Right lobe of liver (tissue), 6 donors: ENCODE measurements at regions not wholly inside any gene's neighbourhood (a gene's known extent, or its start where the extent isn't known, plus 50 kb on each side); places are given as distances from the start of the nearest gene placed in this dataset.
"Not testable (repeated sequence)": the region's sequence is repeated elsewhere in the genome, so short reads cannot be mapped to it uniquely, and the experiment has no call there.

ENCODE experiments used
- ATAC-seq, 4 donors: fragments of 200-7000 bp; cut with Tn5 transposase; one replicate each; pipeline ENCODE4 v1.9.1; 2020; ENCODE audit warnings: mild to moderate bottlenecking in 4 of 4, moderate library complexity in 4 of 4
- DNase-seq, 3 donors: peaks; one replicate each; pipeline ENCODE4 v3.0.0-alpha.2; 2020
- H3K27ac ChIP-seq, 3 donors: fragments of 200-600 bp; one replicate each; pipeline ENCODE4 v1.8.0; 2022
- H3K27me3 ChIP-seq, 2 donors: fragments of 200-600 bp; one replicate each; pipeline ENCODE4 v1.8.0; 2022
- H3K36me3 ChIP-seq, 4 donors: fragments of 200-600 bp; sonication (generic) in 1 of 4; one replicate each; pipeline versions ENCODE4 v1.5.1 to v1.8.0; 2017 to 2022; ENCODE audit warnings: control low read depth in 1 of 4
- H3K4me1 ChIP-seq, 4 donors: fragments of 200-600 bp; sonication (generic) in 1 of 4; one replicate each; pipeline versions ENCODE4 v1.5.1 to v1.8.0; 2017 to 2022; ENCODE audit warnings: control low read depth in 1 of 4
- H3K4me3 ChIP-seq, 3 donors: fragments of 200-600 bp; one replicate each; pipeline ENCODE4 v1.8.0; 2022
- H3K9me3 ChIP-seq, 4 donors: fragments of 200-600 bp; sonication (generic) in 1 of 4; one replicate each; pipeline versions ENCODE4 v1.5.1 to v1.8.0; 2017 to 2022; ENCODE audit warnings: control low read depth in 1 of 4
- POLR2A ChIP-seq: fragments of 450-650 bp; IDR thresholded peaks from one replicate; pipeline ENCODE4 v1.6.1; 2017; ENCODE audit warnings: antibody characterized with exemption, mild to moderate bottlenecking
- WGBS: methylation state at CpG from one replicate; pipeline ENCODE4 v1.1.6; 2018; ENCODE audit warnings: low coverage, low lambda C conversion rate; ENCODE audit not compliant: insufficient coverage; ENCODE audit errors: missing lambda C conversion rate; 5-methylcytosine and 5-hydroxymethylcytosine counted together
- intact Hi-C, 2 donors: fragments of 100-400 bp; cut with DNase I; formaldehyde crosslinking; loops; one replicate each; pipeline versions ENCODE4 v1.11.2 to v1.14.1; 2022
- TF ChIP-seq, protein P1 (sequence below), 4 donors: fragments of 200-600 bp in 3 of 4; fragments of 450-650 bp in 1 of 4; IDR thresholded peaks; one replicate each; pipeline versions ENCODE4 v1.5.1 to v1.8.0; 2016 to 2022; ENCODE audit warnings: antibody characterized with exemption in 4 of 4, mild to moderate bottlenecking in 2 of 4
- donor health status: DM: no; HTN: yes; CAD: no.
- donor health status: DM: no; HTN: no; CAD: no.
- donor health status: DM: no; HTN: no; CAD: no.
- donor health status: DM: no; HTN: yes; CAD: no.
- donor health status: DM: no; HTN: yes; CAD: no.

DNA sequence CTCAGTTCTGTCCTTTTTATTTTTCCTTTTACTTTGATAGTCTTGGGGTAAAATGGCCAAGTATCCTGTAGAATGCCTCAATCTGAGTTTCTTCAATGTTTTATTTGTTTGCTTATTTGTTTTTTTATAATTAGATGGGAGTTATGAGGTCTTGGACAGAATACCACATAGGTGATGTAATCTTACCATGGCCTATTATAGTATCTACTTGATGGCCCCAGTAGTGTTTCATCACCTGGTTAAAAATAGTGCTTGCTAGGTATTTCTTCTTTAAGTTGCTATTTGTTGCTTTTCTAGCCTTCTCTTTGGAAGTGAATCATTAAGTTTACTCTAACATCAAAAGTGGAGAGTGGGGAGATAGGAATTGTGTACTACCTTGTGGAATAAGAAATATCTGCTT, 1020.0 kb upstream of the KCND2 start:
- H3K36me3 ChIP-seq: no peaks in the 10 kb centered on the region
- intact Hi-C loops: no loop called here
- no peak overlapping the region for H3K27ac ChIP-seq
- ATAC-seq: no peak
- H3K4me3 ChIP-seq: no peak overlapping the region
- no peak for TF ChIP-seq POLR2A
- TF ChIP-seq, protein P1, sequence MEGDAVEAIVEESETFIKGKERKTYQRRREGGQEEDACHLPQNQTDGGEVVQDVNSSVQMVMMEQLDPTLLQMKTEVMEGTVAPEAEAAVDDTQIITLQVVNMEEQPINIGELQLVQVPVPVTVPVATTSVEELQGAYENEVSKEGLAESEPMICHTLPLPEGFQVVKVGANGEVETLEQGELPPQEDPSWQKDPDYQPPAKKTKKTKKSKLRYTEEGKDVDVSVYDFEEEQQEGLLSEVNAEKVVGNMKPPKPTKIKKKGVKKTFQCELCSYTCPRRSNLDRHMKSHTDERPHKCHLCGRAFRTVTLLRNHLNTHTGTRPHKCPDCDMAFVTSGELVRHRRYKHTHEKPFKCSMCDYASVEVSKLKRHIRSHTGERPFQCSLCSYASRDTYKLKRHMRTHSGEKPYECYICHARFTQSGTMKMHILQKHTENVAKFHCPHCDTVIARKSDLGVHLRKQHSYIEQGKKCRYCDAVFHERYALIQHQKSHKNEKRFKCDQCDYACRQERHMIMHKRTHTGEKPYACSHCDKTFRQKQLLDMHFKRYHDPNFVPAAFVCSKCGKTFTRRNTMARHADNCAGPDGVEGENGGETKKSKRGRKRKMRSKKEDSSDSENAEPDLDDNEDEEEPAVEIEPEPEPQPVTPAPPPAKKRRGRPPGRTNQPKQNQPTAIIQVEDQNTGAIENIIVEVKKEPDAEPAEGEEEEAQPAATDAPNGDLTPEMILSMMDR (IDR thresholded peaks at IDR 0.05): no peak
- H3K27me3 ChIP-seq: no peaks in the 10 kb centered on the region
- no peak for DNase-seq
- no peaks in the 10 kb centered on the region for H3K4me1 ChIP-seq
- no peaks in the 10 kb centered on the region for H3K9me3 ChIP-seq

DNA sequence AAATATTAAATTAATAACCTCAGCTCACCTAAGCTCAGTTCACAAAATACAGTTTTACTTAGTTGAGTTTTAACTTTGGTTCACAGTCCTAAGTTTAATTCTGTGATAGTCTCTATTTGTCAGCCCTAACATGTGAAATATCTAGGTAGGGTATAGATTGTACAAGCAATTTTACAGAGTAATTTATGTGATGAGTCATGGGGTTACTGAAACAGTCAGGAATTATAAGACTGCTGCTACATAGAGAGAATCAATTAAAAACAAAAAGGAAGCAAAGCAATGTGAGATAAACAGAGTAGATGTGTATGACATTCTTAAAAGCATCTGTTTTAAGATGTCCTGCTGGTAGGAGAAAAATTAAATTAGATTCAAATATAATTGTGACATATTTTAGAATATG, 1018.2 kb upstream of the KCND2 start:
- Histone ChIP-seq H3K36me3 (no peaks in the 10 kb centered on the region), H3K4me3 (no peak overlapping the region), H3K27me3 (no peaks in the 10 kb centered on the region), H3K27ac (no peak overlapping the region), H3K4me1 (no peaks in the 10 kb centered on the region), H3K9me3 (no peaks in the 10 kb centered on the region)
- no peak for ATAC-seq
- intact Hi-C loops: no loop called here
- TF ChIP-seq POLR2A: no peak
- TF ChIP-seq, protein P1 (IDR thresholded peaks at IDR 0.05): no peak
- no peak for DNase-seq

DNA sequence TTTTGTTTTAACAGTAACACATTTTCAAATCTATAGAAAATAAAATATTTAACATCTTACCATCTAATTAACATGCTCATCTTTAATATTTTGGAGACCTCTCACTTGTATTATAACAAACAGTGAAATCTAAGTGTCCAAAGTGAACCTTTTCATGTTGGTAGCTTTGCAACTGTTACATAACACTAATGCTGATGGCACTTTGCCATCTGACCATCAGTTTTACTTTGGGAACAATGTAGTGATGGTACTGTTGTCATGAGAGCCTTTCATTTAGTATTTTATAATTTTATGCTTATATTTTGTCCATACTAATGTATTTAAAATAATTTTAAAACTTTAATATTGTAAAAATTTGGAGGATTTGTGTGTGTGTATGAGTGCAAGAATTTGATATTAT, 1017.0 kb upstream of the KCND2 start:
- intact Hi-C loops: no loop called here
- ATAC-seq: peak in 1 of 4 donors; percentile 41
- Histone ChIP-seq H3K9me3 (no peaks in the 10 kb centered on the region), H3K4me1 (peaks cover 0 to under 1% (median 0%) of the 10 kb centered on the region in 4 donors), H3K27me3 (no peaks in the 10 kb centered on the region), H3K36me3 (no peaks in the 10 kb centered on the region), H3K4me3 (no peak overlapping the region), H3K27ac (no peak overlapping the region)
- TF ChIP-seq, protein P1 (IDR thresholded peaks at IDR 0.05): no peak
- no peak for TF ChIP-seq POLR2A
- peak in 1 of 3 donors; percentile 37 for DNase-seq

DNA sequence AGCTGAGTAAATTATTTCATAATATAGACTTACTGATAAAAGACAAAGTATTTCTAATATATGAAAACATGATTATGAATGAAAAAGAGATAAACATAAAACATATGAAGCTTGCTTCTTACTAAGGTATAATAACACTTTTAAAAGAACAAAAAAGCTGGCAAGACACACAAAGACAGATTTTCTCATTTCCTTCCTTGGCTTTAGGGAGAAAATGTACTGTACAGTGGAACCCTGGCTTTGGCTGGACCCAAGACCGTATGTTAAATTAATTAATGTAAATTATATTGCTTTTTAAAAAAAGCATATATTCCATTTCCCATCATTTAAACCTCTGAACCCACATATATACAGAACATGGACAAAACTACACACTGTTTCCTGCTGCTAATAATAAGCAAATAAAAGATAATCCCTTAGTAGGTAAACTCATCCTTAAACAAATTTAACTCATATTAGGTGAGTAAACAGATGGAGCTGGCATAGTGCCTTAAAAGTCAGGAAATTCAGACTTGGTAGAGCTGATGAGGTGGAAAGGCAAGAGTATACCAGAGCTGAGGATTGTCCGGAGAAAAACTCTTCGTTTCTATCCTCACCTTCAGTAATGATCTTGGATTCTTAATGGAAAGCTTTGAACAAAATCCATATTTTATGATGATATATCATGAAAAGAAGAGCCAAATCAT, 1016.4 kb upstream of the KCND2 start:
- no peaks in the 10 kb centered on the region for H3K27me3 ChIP-seq
- H3K36me3 ChIP-seq: no peaks in the 10 kb centered on the region
- TF ChIP-seq, protein P1 (IDR thresholded peaks at IDR 0.05): no peak
- TF ChIP-seq POLR2A: no peak
- H3K4me3 ChIP-seq: no peak overlapping the region
- peak in 1 of 4 donors; percentile 63 for ATAC-seq
- WGBS: 81% methylated on average over 3 of the region's 3 CpGs
- H3K4me1 ChIP-seq: peaks cover 0 to 2% (median 0%) of the 10 kb centered on the region in 4 donors
- H3K9me3 ChIP-seq: no peaks in the 10 kb centered on the region
- no peak for DNase-seq
- intact Hi-C loops: no loop called here
- no peak overlapping the region for H3K27ac ChIP-seq

DNA sequence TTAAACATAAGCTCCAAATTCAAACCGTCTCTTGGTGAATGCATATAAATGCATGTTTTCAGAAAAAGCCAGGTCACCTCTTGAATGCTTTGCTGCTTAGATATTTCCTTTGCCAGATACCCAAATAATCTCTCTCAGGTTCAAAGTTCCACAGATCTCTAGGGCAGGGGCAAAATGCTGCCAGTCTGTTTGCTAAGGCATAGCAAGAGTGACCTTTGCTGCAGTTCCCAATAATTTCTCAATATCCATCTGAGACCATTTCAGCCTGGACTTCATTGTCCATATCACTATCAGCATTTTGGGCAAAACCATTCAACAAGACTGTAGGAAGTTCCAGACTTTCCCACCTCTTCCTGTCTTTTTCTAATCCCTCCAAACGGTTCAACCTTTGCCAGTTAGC, 1006.2 kb upstream of the KCND2 start:
- H3K36me3 ChIP-seq, H3K9me3 ChIP-seq, intact Hi-C loops, H3K4me3 ChIP-seq, H3K27me3 ChIP-seq: not testable (repeated sequence)
- WGBS: 37% methylated on average over 2 of the region's 2 CpGs
- DNase-seq: peak in 2 of 3 donors; percentile 11 to 62
- peak; percentile 71 to 82 (median 78) for ATAC-seq
- Histone ChIP-seq H3K27ac (peak overlapping the region in 1 of 3 donors; percentile 44), H3K4me1 (peaks cover 0 to 16% (median 0%) of the 10 kb centered on the region in 4 donors)
